Hematopoietic multipotent progenitor cell (in vitro differentiated cells): ENCODE measurements at regions not wholly inside any gene's neighbourhood (a gene's known extent, or its start where the extent isn't known, plus 50 kb on each side); places are given as distances from the start of the nearest gene placed in this dataset.

Experiments
- DNase-seq, 3 donors: peaks; one replicate each; pipeline ENCODE4 v3.0.0-alpha.2; 2011 to 2015; ENCODE audit warnings: low read depth in 2 of 3, low spot score in 2 of 3

GRCh38 chr14:104366931-104367865, 212.4 kb upstream of the C14orf180 start:
- no peak for DNase-seq

GRCh38 chr14:104367866-104368750, 211.5 kb upstream of the C14orf180 start:
- DNase-seq: no peak

- DNase-seq: no peak
Measured at GRCh38 chr14:104368751-104369100, 210.8 kb upstream of the C14orf180 start.

GRCh38 chr14:104369208-104369607, 210.4 kb upstream of the C14orf180 start:
- DNase-seq: no peak

GRCh38 chr14:104370256-104370870, 209.2 kb upstream of the C14orf180 start:
- peak in 1 of 3 donors; percentile 34 for DNase-seq

GRCh38 chr14:104371031-104371430, 208.5 kb upstream of the C14orf180 start:
- no peak for DNase-seq

- no peak for DNase-seq
Measured at GRCh38 chr14:104371917-104372316, 207.6 kb upstream of the C14orf180 start.

GRCh38 chr14:104372390-104373054, 207.0 kb upstream of the C14orf180 start:
- DNase-seq: no peak

GRCh38 chr14:104373055-104373854, 206.3 kb upstream of the C14orf180 start:
- DNase-seq: no peak

- DNase-seq: no peak
Measured at GRCh38 chr14:104373855-104374717, 205.5 kb upstream of the C14orf180 start.

GRCh38 chr14:104374718-104375080, 204.9 kb upstream of the C14orf180 start:
- DNase-seq: no peak

- DNase-seq: no peak
Measured at GRCh38 chr14:104375551-104376201, 203.9 kb upstream of the C14orf180 start.

GRCh38 chr14:104376202-104377140, 203.1 kb upstream of the C14orf180 start:
- DNase-seq: no peak

- no peak for DNase-seq
Measured at GRCh38 chr14:104377256-104377655, 202.3 kb upstream of the C14orf180 start.

GRCh38 chr14:104378698-104379113, 200.9 kb upstream of the C14orf180 start:
- DNase-seq: no peak

- DNase-seq: no peak
Measured at GRCh38 chr14:104382361-104383087, 197.0 kb upstream of the C14orf180 start.
